Smooth muscle cell (in vitro differentiated cells): ENCODE measurements at regions not wholly inside any gene's neighbourhood (a gene's known extent, or its start where the extent isn't known, plus 50 kb on each side); places are given as distances from the start of the nearest gene placed in this dataset.

Experiments used
- DNase-seq: peaks from one replicate; lab custom pipeline; 2025; ENCODE audit not compliant: unreplicated experiment; lab: John Stamatoyannopoulos, UW
- H2AFZ ChIP-seq: fragments of 200-600 bp; sonication (generic); 2 replicates; pipeline ENCODE4 v1.6.0; 2016; ENCODE audit warnings: antibody characterized with exemption, low read depth, mild to moderate bottlenecking
- H3F3A ChIP-seq: fragments of 200-600 bp; sonication (generic); 2 replicates; pipeline ENCODE4 v1.6.0; 2017; ENCODE audit warnings: antibody characterized with exemption, low read depth
- H3K27ac ChIP-seq: fragments of 200-600 bp; sonication (generic); 2 replicates; pipeline ENCODE4 v1.5.1; 2016; ENCODE audit warnings: low read depth, mild to moderate bottlenecking
- H3K27me3 ChIP-seq: fragments of 200-600 bp; sonication (generic); 2 replicates; pipeline ENCODE4 v1.6.1; 2016; ENCODE audit warnings: low read depth, mild to moderate bottlenecking
- H3K36me3 ChIP-seq: fragments of 200-600 bp; sonication (generic); 2 replicates; pipeline ENCODE4 v1.5.1; 2016; ENCODE audit warnings: low read depth
- H3K4me1 ChIP-seq: fragments of 200-600 bp; sonication (generic); 2 replicates; pipeline ENCODE4 v1.5.1; 2016; ENCODE audit warnings: low read depth
- H3K4me2 ChIP-seq: fragments of 200-600 bp; sonication (generic); 2 replicates; pipeline ENCODE4 v1.6.0; 2016; ENCODE audit warnings: mild to moderate bottlenecking
- H3K4me3 ChIP-seq: fragments of 200-600 bp; sonication (generic); 2 replicates; pipeline ENCODE4 v1.5.1; 2016; ENCODE audit warnings: mild to moderate bottlenecking
- H3K79me2 ChIP-seq: fragments of 200-600 bp; sonication (generic); 2 replicates; pipeline ENCODE4 v1.6.0; 2016; ENCODE audit warnings: low read depth, mild to moderate bottlenecking
- H3K9ac ChIP-seq: fragments of 200-600 bp; sonication (generic); 2 replicates; pipeline ENCODE4 v1.6.0; 2016; ENCODE audit warnings: low read depth
- H3K9me3 ChIP-seq: fragments of 200-600 bp; sonication (generic); replicated peaks from 2 replicates; pipeline ENCODE4 v1.5.1; 2016; ENCODE audit warnings: low read depth
- H4K20me1 ChIP-seq: fragments of 200-600 bp; sonication (generic); 2 replicates; pipeline ENCODE4 v1.6.0; 2016; ENCODE audit warnings: low read depth
- CTCF ChIP-seq: fragments of 200-600 bp; sonication (generic); IDR thresholded peaks from 2 replicates; pipeline ENCODE4 v1.5.1; 2017; ENCODE audit warnings: borderline replicate concordance, mild to moderate bottlenecking, antibody characterized with exemption; ENCODE audit not compliant: insufficient read depth, poor library complexity, severe bottlenecking
- whole genome bisulfite sequencing: methylation state at CpG from one replicate; pipeline ENCODE4 v1.1.7; 2016; ENCODE audit warnings: low lambda C conversion rate; 5-methylcytosine and 5-hydroxymethylcytosine counted together

- DNase-seq: no peak
- no peak overlapping the region for H3K4me2 ChIP-seq
- no peaks in the 10 kb centered on the region for H3F3A ChIP-seq
- no peaks in the 10 kb centered on the region for H3K4me1 ChIP-seq
- 96% methylated on average over 2 of the region's 2 CpGs for WGBS
- no peaks in the 10 kb centered on the region for H3K27me3 ChIP-seq
- H2AFZ ChIP-seq: no peak overlapping the region
- TF ChIP-seq CTCF: no peak
- no peaks in the 10 kb centered on the region for H3K79me2 ChIP-seq
- no peaks in the 10 kb centered on the region for H3K36me3 ChIP-seq
- H3K9me3 ChIP-seq: no peaks in the 10 kb centered on the region
- no peak overlapping the region for H3K9ac ChIP-seq
- no peak overlapping the region for H3K4me3 ChIP-seq
- no peak overlapping the region for H3K27ac ChIP-seq
- H4K20me1 ChIP-seq: no peaks in the 10 kb centered on the region
Observed at GRCh38 chr14:101019541-101019940, 116.0 kb upstream of the RTL1 start.

DNA sequence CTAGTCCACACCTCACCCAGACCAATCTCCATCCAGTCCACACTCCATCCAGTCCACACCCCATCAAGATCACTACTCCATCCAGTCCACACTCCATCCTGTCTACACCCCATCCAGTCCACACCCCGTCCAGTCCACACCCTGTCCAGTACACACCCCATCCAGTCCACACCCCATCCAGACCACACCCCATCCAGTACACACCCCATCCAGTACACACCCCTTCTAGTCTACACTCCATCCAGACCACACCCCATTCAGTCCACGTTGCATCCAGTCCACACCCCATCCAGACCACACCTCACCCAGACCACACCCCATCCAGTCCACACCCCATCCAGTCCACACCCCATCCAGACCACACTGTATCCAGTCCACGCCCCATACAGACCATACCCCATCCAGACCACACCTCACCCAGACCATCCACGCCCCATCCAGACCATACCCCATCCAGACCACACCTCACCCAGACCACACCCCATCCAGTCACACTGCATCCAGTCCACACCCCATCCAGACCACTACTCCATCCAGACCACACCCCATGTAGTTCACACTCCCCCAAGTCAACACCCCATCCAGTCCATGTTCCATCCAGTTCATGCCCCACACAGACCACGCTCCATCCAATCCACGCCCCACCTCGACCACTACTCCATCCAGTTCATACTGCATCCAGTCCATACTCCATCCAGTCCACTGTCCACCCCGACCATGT, 116.6 kb upstream of the RTL1 start:
- H3K36me3 ChIP-seq: no peaks in the 10 kb centered on the region
- no peak overlapping the region for H3K4me2 ChIP-seq
- H3K9me3 ChIP-seq: no peaks in the 10 kb centered on the region
- no peak for TF ChIP-seq CTCF
- no peaks in the 10 kb centered on the region for H3K79me2 ChIP-seq
- no peak overlapping the region for H3K27ac ChIP-seq
- H3K9ac ChIP-seq: no peak overlapping the region
- whole genome bisulfite sequencing: 95% methylated on average over 8 of the region's 8 CpGs
- H3K4me1 ChIP-seq: no peaks in the 10 kb centered on the region
- no peaks in the 10 kb centered on the region for H3F3A ChIP-seq
- no peak for DNase-seq
- H4K20me1 ChIP-seq: no peaks in the 10 kb centered on the region
- no peak overlapping the region for H3K4me3 ChIP-seq
- H2AFZ ChIP-seq: no peak overlapping the region
- H3K27me3 ChIP-seq: no peaks in the 10 kb centered on the region

DNA sequence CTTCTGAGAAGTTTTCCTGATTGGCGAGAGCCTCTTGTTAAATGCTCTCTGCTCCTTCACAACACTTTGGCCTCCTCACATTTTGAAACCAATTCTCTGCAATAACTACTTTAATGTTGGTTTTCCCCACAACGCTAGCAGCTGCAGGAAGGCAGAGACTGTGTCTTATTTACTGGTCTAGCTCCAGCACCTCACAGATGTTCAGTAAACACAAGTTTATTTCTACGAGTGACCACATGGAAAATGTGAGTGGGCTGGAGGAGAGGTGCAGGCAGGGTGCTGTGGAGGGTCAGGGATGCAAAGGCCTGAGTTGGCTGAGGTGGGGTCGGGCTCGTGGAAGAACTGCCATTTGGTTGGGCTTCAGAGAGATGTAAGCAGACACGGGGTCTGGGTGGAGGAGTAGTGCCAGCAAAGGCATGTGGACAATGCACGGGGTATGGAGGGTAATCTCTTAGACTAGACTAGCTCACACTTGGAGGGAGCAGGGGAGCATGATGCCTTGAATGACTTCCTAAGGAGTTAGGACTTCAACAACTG, 117.4 kb upstream of the RTL1 start:
- Histone ChIP-seq H3K27ac (no peak overlapping the region), H2AFZ (no peak overlapping the region), H3K79me2 (no peaks in the 10 kb centered on the region), H3K4me3 (no peak overlapping the region), H3K9ac (no peak overlapping the region), H3K27me3 (no peaks in the 10 kb centered on the region), H3F3A (no peaks in the 10 kb centered on the region), H3K36me3 (no peaks in the 10 kb centered on the region), H3K4me2 (no peak overlapping the region), H4K20me1 (no peaks in the 10 kb centered on the region), H3K9me3 (no peaks in the 10 kb centered on the region), H3K4me1 (no peaks in the 10 kb centered on the region)
- no peak for TF ChIP-seq CTCF
- no peak for DNase-seq
- WGBS: 88% methylated on average over 7 of the region's 7 CpGs

GRCh38 chr14:101022121-101022520, 118.6 kb upstream of the RTL1 start:
- no peak for DNase-seq
- H2AFZ ChIP-seq: no peak overlapping the region

More at GRCh38 chr14:101022121-101022520, 118.6 kb upstream of the RTL1 start:
- Histone ChIP-seq H3K4me2 (no peak overlapping the region), H3K27ac (no peak overlapping the region), H3K9ac (no peak overlapping the region), H3F3A (no peaks in the 10 kb centered on the region), H3K27me3 (no peaks in the 10 kb centered on the region), H3K79me2 (no peaks in the 10 kb centered on the region), H3K4me3 (no peak overlapping the region), H3K36me3 (no peaks in the 10 kb centered on the region), H3K9me3 (no peaks in the 10 kb centered on the region), H4K20me1 (no peaks in the 10 kb centered on the region), H3K4me1 (no peaks in the 10 kb centered on the region)
- no peak for TF ChIP-seq CTCF
- 91% methylated on average over 8 of the region's 8 CpGs for WGBS
